RPMI7951 (cell line): ENCODE measurements at regions not wholly inside any gene's neighbourhood (a gene's known extent, or its start where the extent isn't known, plus 50 kb on each side); places are given as distances from the start of the nearest gene placed in this dataset.
A peak's percentile ranks its signal among the peaks of the same experiment; 100 is the strongest.

Source experiments
- DNase-seq: peaks from one replicate; pipeline ENCODE4 v3.0.0-alpha.2; 2012; ENCODE audit warnings: low read depth

DNA sequence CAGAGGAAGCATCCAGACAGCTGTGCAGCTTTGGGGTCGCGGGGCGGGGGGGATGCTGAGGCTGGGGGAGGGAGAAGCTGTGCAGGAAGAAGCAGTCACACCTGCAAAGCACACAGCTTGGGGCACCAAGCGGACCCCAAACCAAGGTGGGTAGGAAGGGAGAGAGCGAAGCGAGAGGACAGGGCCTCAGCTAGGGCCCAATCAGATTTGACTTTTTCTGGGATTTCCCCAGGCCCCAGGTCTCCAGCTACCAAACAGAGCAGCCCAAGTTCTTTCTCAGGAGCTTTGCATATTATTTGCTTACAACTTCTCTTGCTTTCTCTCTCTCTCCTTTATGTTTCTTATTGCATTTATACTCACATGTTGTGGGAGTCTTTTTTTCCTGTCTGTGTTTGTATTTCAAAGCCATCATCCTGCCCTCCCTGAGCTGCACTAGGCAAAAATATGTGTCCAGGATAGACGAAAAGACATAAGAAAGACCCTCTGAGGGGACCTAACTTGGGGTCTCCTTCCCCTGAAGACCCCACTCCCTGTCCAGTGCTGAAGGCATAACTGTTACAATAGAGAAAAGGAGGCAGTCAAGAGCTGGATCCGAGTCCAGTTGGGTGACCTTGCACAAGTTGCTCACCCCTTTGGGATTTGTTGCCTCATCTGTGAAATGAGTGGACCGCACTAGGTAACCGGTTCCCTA, 50.6 kb upstream of the SMNDC1 start:
- no peak for DNase-seq

DNA sequence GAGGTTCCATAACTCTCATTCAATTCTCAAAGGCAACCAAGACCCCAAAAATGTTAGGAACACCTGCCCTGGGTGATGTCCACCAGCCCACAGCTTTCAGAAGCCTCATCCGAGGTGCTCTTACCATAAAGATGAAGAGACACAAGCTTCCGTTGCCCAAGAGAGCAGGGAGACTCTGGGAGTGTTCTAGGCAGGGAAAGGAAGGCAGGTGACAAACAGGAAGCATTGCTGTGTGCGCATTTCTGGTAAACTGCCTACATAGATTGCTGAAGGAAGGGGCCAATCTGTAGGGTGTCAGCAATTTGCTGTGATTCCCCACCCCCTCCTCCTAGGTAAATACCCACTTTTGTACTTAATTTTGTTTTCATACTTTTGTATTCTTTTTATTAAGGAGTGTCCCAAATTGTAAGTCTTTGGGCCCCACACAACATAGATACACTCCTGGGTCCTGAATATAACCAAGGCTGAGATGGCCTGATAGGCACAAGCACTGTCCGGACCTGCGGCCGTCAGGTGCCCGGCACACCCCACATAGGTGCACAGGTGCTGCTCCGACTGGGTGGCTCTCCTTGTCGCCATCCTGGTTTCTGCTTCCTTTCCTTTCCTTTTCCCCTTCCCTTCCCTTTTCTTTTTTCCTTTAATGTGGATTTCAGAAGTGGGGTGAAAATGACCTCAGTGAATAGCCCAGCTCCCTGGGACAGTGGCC, 51.4 kb upstream of the SMNDC1 start:
- DNase-seq = no peak

DNA sequence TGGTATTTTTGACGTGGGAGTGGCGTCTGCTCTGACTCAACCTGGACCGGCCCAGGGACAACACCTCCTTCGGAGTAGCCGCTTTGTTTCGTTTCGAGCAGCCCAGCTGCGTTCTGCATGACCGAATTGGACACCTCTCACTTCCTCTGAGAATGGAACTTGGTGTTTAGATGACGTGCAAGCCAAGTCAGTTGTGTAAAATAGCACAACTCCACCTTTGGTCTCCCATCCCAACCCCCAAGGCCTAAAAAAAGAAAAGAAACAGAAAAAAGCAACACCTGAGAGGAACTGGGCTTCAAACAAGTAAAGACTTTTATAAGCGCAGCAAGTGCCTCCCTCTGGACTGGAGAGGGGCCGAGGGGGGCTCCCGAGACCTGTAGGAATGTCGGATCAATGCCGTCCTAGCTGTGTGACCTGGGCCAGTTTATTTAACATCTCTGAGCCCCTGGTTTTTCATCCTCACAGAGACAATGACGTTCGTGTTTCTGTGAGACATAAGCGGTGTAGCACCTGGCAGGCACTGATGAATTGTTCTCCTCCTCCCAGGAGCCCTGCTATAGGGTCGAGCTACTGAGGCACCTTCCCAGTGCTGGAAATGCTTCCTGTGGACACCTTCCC, 52.0 kb upstream of the SMNDC1 start:
- peak; percentile 73 for DNase-seq

DNA sequence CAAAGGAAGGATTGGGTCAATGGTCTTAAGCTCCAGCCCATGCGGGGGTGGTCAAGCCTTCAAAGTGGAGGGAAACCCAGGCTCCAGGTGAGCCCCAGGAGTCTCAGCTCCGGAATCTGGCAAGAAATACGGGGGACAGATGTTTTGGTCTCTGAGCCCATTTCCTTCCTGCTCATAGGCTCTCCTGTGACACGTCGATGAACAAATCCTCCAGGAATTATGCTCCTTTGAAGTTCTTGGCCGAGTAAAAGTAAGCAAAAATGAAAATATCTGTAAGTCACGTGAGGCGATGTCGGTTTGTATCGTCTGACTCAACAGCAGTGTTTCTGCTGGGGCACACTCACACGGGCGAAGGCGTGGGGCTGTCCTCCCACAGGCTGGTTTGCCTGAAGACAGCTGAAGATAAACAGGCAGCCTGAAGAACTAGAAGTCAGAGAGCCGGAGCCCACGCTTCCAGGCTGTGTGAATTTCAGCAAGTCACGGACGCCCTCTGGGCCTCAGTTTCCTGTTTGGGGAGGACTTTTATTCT, 52.6 kb upstream of the SMNDC1 start:
- peak; percentile 80 for DNase-seq

DNA sequence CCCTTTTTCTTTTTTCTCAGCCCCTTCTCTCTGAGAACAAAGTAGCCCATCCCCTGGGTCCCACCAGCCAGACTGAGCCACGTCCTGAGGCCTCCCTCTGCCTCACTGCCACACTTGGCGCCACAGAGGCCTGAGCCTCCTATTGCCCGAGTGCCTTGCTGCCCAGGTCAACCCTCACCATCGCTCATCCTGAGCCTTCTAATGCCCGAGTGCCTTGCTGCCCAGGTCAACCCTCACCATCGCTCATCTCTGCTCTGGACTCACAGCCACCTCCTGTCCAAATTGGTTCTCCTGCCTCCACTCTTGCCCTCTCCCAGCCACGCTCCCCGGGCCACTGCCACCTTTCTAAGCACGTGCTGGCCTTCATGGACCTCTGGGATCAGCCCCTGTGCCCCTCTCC, 53.2 kb upstream of the SMNDC1 start:
- no peak for DNase-seq

DNA sequence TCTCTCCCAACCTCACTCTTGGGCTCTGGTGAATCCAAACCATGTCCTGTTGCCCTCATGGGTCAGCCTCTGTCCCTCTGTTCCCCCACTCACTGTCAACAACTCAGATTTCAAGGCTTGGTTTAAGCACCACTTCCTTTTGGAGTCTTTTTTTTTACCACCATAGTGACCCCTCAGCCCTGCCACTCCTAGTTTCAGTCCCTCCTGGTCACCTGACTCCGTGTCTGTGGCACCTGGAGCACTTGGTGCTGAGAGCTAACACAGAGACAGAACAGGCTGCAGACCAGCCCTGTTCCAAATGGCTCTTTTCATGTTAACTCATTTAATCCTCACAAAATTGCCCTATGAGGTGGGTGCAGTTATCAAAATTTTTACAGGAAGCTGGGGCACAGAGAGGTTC, 53.6 kb upstream of the SMNDC1 start:
- no peak for DNase-seq

DNA sequence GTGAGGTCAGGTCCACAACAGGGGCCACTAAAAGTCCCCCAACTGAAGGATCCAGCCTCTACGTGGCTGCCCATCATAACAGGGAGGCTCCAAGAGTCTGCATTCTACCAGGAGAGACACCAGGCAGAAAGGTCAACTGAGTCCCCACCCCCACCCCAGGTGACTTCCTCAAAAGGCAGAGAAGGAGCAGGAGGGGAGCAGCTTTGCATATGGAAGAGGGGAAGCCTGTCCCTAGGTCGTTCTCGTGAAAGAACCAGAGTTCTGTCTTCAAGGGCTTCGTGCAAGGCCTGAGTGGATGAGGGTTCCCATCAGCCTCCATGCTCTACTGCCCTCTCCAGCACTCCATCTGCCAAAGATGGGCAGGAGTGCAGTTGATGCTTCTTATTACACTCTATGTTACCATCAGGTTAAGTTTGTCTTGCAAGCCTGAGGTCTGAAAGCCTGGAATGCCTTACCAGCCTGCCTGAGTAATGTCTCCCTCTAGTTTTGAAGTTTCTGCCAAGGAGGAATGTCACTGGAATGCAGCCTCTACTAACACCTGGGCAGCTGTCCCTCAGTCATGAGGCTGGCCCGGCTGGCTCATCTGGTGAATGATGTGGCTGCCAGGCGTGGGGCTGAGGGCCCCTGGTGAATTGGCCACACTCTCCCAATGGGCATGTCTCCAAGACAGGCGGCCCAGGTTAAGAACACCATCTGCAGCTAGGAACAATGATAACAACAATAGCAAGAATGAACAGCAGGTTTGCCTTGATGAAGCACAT, 54.3 kb upstream of the SMNDC1 start:
- peak; percentile 58 for DNase-seq

DNA sequence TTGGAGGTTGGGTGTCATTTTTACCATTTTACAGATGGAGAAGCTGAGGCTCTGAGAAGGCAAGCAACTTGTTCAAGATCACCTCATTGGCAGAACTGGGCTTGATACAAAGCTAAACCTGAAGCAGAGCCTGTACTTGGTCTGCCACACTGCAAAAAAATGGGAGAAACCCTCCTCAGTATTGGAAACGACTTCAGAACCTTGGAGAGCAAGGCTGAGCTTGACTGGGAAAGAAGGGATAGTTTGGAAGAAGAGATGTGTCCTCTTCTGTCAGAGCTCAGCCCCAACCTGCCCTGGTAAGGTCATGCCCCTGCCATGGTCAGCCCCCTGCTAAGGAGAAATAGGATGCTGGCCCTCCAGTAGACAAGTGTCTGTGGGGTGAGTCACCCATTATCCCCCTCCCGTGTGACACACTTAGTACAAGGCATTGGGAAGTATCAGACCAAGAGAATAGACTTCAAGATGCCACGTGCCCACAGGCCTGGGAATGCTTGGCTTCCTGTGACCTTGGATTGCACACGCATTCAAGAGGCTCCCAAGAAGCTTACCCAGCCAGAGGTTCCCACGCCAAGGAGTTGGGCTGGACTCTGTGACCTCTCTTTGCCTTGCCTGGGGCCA, 56.2 kb upstream of the SMNDC1 start:
- peak; percentile 46 for DNase-seq

DNA sequence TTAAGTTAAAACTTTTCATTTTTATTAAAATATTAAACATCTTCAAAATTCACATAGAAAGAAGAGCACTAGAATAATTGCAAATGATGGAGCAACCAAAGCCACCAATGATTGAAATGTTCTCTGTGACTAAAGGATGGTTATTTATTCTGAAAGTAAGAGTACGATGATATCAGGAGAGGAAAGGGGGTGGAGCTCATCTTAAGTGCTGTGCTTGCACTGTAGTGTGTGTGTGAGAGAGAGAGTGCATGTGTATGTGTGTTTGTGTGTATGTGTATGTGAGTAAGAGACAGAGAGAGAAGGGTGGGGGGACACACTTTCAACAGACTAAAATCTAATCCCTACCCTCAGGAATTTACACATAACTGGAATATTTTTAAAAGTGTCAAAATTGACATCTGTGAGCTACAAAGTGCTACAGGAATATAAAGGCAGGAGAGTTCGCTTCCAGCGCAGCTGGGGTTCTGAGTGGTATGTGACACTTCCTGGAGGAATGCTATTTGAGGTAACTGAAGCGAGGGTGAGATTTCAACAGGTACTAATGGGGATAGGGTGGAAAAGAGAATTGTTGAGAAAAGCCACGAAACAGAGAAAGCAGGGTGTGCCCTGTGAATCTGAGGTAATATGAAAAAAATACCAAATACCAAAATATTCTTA, 57.2 kb upstream of the SMNDC1 start:
- DNase-seq = no peak

DNA sequence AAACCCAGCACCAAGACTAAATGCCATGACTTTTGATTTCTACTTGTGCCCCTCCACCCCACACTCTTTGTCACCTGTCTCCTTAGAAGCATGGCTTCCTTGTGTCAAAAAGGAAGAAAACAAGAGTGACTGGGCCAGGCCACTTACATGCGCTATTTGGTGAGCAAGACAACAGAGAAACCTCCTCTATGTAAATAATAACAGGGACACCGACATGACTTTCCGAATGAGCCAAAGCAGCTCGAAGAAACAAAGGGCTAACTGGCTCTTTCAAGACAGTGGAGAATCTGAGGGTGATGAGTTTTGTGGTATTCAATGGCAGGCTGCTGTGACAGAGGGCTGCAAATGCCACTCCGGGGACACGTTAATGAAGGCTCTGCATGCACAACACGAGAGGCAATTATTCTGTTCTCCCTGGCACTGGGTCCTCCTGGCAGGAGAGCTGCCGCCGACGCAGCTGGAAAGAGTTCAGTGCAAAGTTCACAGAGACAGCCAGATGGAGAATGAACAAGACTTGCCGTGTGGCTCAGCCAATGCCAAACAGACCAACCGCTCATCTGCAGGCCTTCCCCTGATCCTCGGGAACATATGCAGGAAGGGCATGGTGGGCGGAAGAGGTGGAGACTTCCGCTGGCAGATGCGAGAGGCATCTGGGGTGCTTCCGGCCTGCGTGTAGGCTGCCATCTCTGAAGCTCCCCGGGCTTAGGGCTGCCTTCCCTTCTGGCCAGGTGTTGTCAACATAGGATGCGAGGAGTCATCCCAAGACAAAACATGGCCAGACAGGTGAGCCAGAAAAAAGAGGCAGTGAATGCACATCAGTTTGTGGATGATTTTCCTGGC, 59.1 kb upstream of the SMNDC1 start:
- DNase-seq = no peak

DNA sequence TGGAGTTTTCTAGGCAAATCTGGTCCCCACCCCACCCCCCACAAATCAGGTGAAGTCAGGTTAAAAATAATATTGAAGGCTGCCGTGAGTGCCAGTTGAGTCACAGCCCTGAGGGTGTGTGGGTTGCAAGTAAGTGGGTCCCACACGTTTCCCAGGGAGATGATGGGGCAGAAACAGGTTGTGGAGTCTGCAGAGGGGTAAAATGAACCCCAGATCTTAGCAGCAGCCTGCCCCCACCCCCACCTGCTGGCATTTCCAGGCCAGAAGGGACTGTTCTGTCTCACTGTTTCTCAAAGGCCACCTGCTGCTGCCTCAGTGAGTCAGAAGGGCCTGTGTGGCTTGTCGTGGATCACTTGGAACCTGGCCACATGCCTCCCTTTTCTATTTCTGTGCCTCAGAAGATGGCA, 59.8 kb upstream of the SMNDC1 start:
- DNase-seq = no peak

DNA sequence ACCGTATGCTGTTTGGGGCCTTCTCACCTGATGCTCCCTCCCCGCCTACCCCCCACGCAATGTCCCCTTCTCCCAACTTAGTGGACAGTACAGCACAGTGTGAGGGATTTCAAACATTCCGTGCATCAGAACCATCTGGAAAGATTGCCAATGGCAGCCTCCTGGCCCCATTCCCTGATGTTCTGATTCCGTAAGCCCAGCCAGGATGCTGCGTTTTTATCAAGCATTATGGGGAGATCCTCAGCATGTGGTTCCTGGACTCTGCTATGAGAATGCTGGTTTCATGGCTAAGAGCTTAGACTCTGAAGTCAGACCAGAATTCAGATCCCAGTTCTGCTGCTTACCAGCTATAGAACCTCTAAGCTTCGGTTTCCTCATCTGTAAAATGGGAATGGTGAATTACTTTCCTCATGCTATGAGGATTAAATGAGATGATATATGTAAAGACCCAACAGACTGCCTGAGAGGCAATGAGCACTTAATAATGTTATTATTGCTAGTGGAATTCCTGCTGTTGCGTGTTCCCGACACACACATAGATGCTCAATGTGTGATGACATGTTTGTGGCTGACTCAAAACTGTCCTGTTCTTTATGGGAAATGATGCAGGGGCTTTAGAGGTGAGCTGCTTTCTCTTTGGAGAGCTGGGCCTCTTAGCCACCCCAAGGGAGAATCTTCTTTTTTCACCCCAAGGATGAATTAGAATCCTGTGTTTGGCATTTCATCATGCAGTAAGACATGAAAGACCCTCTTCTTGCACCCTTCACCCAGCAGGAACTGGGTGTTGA, 60.8 kb upstream of the SMNDC1 start:
- no peak for DNase-seq

DNA sequence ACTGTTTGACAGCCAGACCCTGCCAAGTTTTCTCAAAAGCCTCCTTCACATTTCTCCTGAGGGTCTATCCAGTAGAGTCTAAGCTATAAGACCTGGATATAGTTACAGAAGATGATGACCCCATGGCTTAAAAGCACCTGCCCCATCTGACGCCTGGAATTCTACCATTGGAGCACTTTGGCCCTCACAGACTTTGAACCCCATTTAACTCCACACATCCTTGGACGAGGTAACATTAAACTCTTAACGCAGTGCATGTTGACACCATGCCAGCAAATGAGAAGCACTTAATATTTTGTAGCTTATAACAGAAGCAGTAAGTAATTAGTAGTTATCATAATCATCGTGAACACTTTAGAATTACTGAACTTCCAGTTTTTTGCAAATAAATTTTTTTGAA, 61.9 kb upstream of the SMNDC1 start:
- DNase-seq = no peak

DNA sequence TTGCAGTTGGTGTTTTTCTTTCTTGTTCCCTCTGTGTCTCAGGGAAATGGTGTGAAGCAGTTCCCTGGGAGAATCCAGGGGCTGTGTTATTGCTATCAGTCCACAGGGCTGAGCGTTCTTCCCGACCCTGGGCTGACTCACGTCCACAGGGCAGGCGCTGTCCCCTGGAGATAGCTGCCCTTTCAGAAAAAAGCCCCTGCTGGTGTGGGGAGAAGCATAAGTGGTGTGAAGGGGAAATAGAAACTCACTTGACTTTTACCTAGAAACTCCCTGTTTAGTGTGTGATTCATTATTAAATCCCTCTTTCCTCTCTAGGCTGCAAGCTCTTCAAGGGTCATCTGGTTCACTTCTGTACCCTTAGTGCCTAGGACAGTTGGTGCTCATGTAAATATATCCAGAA, 63.3 kb upstream of the SMNDC1 start:
- peak; percentile 31 for DNase-seq

DNA sequence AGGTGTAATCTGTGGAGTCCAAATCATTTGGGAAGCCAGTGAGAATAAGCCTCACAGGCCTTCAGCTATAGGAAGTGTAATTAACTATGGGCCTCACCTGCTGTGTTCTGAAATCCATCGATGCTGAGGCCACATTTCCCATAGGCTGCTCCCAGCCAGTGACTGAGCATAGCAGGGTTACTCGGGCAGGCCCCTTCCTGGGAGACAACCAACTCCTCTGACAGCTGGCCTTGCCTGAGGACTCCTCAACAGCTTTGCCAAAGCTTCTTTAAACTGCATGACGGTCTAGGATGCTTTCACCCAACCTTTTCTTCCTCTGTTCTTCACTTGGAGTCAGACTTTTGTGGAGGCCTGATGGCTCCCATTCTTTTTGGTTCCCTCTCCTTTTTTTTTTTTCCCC, 63.8 kb upstream of the SMNDC1 start:
- DNase-seq = no peak

DNA sequence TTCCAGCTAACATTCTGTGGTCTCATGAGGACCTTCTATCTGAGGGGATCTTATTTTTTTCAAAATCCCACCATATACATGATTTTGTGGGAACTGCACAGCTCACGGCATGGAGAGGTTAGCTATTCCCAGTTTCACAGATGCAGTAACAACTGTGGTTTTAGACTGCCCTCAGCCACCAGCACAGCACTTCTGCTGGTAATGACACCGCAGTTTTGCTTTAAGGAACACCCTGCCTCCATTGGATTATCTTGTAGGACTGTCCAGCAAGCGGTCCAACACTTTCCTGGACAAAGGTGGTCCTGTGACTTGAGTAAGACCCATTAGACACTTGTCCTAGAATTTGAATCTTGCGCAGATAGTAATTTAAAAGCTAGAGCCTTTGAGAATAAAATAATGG, 65.3 kb upstream of the SMNDC1 start:
- no peak for DNase-seq

DNA sequence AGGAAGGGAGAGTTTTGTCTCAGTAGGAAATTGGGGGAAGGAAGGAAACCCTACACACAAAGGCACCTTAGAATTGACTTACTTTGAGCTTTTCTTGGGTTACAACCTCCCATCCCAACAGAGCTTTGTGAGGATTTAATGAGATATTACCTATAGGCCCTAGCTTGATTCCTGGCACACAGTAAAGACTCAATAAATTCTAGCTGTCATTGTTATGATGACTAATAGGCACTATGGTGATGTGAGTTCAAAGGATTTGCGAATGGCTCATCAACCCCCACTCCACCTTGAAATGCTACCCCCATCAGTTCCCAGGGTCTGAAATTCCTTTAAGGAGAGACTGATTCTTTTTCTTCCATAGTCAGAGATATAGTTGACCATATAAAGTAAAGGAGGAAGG, 67.9 kb upstream of the SMNDC1 start:
- peak; percentile 40 for DNase-seq

DNA sequence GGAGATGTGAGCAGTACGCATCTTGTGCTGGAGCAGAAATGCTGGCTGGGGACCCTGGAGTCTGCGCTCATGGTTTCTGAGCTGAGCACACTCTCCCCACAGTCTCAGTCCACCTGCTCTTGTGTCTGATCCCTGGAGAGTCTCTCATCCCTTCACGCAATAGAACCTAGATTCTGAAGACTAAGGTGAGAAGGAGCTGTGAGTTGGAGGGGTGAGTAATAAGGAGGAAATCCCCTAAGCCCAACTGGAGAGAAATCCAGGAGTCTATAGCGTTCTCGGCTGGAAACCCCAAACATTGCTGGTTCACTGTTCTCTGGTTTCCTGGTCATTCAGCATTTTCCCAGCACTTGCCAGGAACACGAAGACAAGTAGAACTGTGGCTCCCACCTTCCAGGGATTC, 68.3 kb upstream of the SMNDC1 start:
- peak; percentile 23 for DNase-seq

DNA sequence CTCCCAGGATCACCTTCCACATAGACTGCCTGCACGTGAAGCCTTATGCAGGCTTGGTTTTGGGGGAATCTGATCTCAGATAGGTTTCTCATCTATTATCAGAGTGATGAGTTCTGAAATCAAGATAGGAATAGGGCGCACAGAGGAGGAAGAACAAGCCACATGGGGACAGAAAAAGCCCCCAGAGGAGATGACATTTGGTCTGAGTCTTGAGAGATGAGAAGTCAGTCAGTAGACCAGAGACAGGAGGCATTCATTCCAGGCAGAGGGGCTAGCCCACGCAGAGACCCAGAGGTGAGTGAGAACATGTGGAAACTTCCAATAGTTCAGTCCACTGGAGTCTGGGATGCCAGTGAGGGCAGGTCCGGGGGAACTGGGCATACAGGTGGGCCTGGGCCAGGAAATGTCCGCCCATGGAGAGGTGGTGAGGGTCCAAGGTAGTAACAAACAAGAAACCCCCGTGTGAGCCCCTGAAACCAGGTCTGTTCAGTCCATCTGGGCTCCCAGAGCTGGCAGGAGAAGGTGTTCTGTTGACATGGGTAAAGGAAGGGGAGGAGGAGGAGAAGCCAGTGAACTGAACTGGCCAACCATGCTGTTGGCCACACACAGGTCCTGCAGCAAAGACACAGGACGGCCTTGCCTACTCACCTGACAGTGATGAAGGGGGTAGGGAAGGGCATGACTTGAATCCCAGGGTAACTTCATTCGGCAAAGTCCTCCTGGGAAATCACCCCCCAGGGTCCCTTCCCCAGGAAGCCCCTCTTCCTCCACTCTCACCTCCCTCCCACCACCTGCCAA, 69.3 kb upstream of the SMNDC1 start:
- no peak for DNase-seq
